Panc1 (cell line): ENCODE measurements at regions not wholly inside any gene's neighbourhood (a gene's known extent, or its start where the extent isn't known, plus 50 kb on each side); places are given as distances from the start of the nearest gene placed in this dataset.

Source experiments
- ATAC-seq: fragments of 200-7000 bp; cut with Tn5 transposase; 2 replicates; pipeline ENCODE4 v1.9.1; 2020; ENCODE audit warnings: mild to moderate bottlenecking, moderate library complexity
- BruUV-seq: library from RNA; stranded (reverse); fragments of 400-500 nt; replicated peaks from 2 replicates; lab custom pipeline; 2021; lab: Mats Ljungman, UMichigan
- CTCF ChIA-PET: fragments of 300-600 bp; sonication (Branson Sonifier 250); formaldehyde crosslinking; loops from one replicate; lab custom pipeline; 2022; ENCODE audit warnings: antibody characterized with exemption; lab: Charles Lee
- POLR2A ChIA-PET: fragments of 300-600 bp; sonication (Branson Sonifier 250); formaldehyde crosslinking; loops from one replicate; lab custom pipeline; 2022; ENCODE audit warnings: antibody characterized with exemption; lab: Charles Lee
- DNase-seq: peaks from one replicate; pipeline ENCODE4 v3.0.0-alpha.2; 2010; ENCODE audit warnings: low read depth, low spot score
- H3K27ac ChIP-seq: 2 replicates; pipeline ENCODE4 v1.5.1; 2011; ENCODE audit warnings: mild to moderate bottlenecking, low read length, inconsistent platforms
- H3K27me3 ChIP-seq: fragments of 200-500 bp; sonication (Bioruptor generic); 2 replicates; pipeline ENCODE4 v1.6.0; 2014; ENCODE audit warnings: low read length, inconsistent platforms; ENCODE audit not compliant: control insufficient read depth, insufficient read depth
- H3K36me3 ChIP-seq: fragments of 200-500 bp; sonication (Bioruptor generic); 2 replicates; pipeline ENCODE4 v1.5.1; 2014; ENCODE audit warnings: inconsistent platforms, mild to moderate bottlenecking, low read length, moderate library complexity; ENCODE audit not compliant: control insufficient read depth, insufficient read depth
- H3K4me1 ChIP-seq: 2 replicates; pipeline ENCODE4 v1.5.1; 2011; ENCODE audit warnings: inconsistent platforms, mild to moderate bottlenecking, low read length, moderate library complexity; ENCODE audit not compliant: control insufficient read depth, insufficient read depth
- H3K4me3 ChIP-seq, 2 experiments: 2 replicates each; pipeline ENCODE4 v1.5.1; 2011 to 2012; ENCODE audit warnings: low read depth in 2 of 2, low read length in 2 of 2, mild to moderate bottlenecking in 2 of 2, inconsistent platforms in 1 of 2, moderate library complexity in 1 of 2
- H3K9me3 ChIP-seq: fragments of 200-500 bp; sonication (Bioruptor generic); 2 replicates; pipeline ENCODE4 v1.5.1; 2014; ENCODE audit warnings: low read depth, mild to moderate bottlenecking, inconsistent platforms, low read length, moderate library complexity; ENCODE audit not compliant: control insufficient read depth, insufficient read depth
- CTCF ChIP-seq: fragments of 450-650 bp; IDR thresholded peaks from 2 replicates; pipeline ENCODE4 v1.5.1; 2017; ENCODE audit warnings: mild to moderate bottlenecking
- POLR2AphosphoS5 ChIP-seq: IDR thresholded peaks from 2 replicates; pipeline ENCODE4 v1.6.1; 2012; ENCODE audit warnings: mild to moderate bottlenecking, low read depth, low read length, moderate library complexity
- REST ChIP-seq, 2 experiments: IDR thresholded peaks; 2 replicates each; pipeline ENCODE4 v1.6.1; 2011 to 2012; ENCODE audit warnings: low read depth in 2 of 2, control low read depth in 1 of 2, low read length in 1 of 2, mild to moderate bottlenecking in 1 of 2, moderate library complexity in 1 of 2; ENCODE audit not compliant: insufficient read depth in 1 of 2
- SIN3A ChIP-seq: IDR thresholded peaks from 2 replicates; pipeline ENCODE4 v1.6.1; 2012; ENCODE audit warnings: low read depth, mild to moderate bottlenecking, low read length, moderate library complexity, borderline replicate concordance; ENCODE audit not compliant: insufficient read depth
- TCF7L2 ChIP-seq: IDR thresholded peaks from 2 replicates; pipeline ENCODE4 v1.6.1; 2011; ENCODE audit warnings: mild to moderate bottlenecking, low read depth, low read length, inconsistent platforms
- in situ Hi-C: cut with HindIII; loops from 2 replicates; pipeline ENCODE4 v1.10.0; 2016; ENCODE audit warnings: low sequenced_read_pairs, low pct_unique_long_range_greater_than_20kb
- intact Hi-C: fragments of 100-400 bp; cut with micrococcal nuclease; formaldehyde crosslinking; loops from one replicate; pipeline ENCODE4 v1.10.0; 2022; ENCODE audit not compliant: unreplicated experiment

- ChIA-PET POLR2A (no interaction called here), CTCF (no interaction called here)
- no peak for ATAC-seq
- BruUV-seq = no TSS peak
- DNase-seq = no peak
- no peaks in the 10 kb centered on the region for H3K36me3 ChIP-seq
- H3K4me1 ChIP-seq = no peaks in the 10 kb centered on the region
- no peak overlapping the region for H3K27ac ChIP-seq
- no peaks in the 10 kb centered on the region for H3K27me3 ChIP-seq
- in situ Hi-C loops = no loop called here
- TF ChIP-seq CTCF = no peak
- TF ChIP-seq SIN3A = no peak
- no peak for TF ChIP-seq TCF7L2
- TF ChIP-seq POLR2AphosphoS5 = no peak
- intact Hi-C loops = no loop called here
- no peaks in the 10 kb centered on the region for H3K9me3 ChIP-seq
- no peak overlapping the region for H3K4me3 ChIP-seq
Observed at GRCh38 chr6:147627411-147627810, 118.9 kb downstream of the SAMD5 start.

- Histone ChIP-seq H3K4me3 (no peak overlapping the region), H3K4me1 (no peaks in the 10 kb centered on the region), H3K36me3 (no peaks in the 10 kb centered on the region), H3K27me3 (no peaks in the 10 kb centered on the region), H3K9me3 (no peaks in the 10 kb centered on the region), H3K27ac (no peak overlapping the region)
- POLR2A ChIA-PET = no interaction called here
- intact Hi-C loops = no loop called here
- BruUV-seq = no TSS peak
- in situ Hi-C loops = no loop called here
- ATAC-seq (no peak), DNase-seq (no peak)
- TF ChIP-seq REST (IDR thresholded peaks at IDR 0.05; ENCODE audit: insufficient read depth in 1 of 2, low read depth in 2 of 2, low read length in 1 of 2) (no peak), POLR2AphosphoS5 (no peak), CTCF (no peak), SIN3A (no peak), TCF7L2 (no peak)
- CTCF ChIA-PET = no interaction called here
Observed at GRCh38 chr6:147633191-147633590, 124.7 kb downstream of the SAMD5 start.
